ENCODE measurements at regions not wholly inside any gene's neighbourhood (a gene's known extent, or its start where the extent isn't known, plus 50 kb on each side); places are given as distances from the start of the nearest gene placed in this dataset.
A peak's percentile ranks its signal among the peaks of the same experiment; 100 is the strongest.
"Not testable (repeated sequence)": the region's sequence is repeated elsewhere in the genome, so short reads cannot be mapped to it uniquely, and the experiment has no call there.

DNA sequence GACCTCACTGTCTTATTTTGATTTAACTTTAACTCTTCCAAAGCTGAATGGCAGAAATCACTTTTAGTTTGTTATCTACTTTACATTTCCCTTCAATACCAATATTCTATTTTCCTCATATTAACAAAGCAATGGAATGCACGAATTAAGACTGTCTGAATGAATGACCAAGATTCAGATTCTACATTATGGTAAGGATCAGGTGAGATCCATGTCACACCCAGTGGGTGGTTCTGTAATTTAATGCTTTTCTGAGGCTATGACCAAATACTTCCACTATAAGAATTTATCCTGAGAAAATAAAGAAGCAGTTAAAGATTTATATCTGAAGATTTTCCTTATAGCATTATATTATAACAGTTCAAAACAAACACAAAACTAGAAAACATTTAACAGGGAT lies 90.2 kb upstream of the NUPR2 start:
- no peak for DNase-seq

DNA sequence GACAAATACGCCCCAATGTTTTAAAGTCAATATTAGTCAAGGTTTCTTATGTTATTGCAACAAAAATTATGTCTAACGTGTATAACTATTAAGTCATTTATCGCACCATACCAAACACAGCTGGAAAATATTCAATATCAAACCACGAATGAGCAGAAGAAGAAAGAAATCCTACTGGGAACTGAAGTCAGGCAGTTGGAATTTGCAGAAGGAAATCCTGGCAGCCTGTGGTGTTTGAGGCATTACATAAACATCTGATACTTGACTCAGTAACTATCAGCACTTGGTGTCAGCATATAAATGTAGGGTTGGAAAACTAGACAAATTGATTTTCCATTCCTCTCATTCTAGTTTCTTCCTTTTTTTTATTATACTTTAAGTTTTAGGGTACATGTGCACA lies 83.4 kb upstream of the NUPR2 start:
- no peak for DNase-seq

DNA sequence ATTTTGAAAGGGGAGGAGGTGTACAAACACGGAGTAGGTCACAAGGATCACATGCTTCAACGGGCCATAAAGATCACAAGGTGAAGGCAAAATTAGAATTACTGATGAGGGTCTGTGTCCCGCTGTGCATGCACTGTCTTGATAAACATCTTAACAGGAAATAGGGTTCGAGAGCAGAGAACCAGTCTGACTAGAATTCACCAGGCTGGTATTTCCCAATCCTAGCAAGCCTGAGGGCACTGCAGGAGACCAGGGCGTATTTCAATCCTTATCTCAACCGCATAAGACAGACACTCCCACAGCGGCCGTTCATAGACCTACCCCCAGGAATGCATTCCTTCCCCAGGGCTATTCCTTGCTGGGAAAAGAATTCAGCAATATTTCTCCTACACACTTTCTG lies 80.0 kb upstream of the NUPR2 start:
- not testable (repeated sequence) for DNase-seq

DNA sequence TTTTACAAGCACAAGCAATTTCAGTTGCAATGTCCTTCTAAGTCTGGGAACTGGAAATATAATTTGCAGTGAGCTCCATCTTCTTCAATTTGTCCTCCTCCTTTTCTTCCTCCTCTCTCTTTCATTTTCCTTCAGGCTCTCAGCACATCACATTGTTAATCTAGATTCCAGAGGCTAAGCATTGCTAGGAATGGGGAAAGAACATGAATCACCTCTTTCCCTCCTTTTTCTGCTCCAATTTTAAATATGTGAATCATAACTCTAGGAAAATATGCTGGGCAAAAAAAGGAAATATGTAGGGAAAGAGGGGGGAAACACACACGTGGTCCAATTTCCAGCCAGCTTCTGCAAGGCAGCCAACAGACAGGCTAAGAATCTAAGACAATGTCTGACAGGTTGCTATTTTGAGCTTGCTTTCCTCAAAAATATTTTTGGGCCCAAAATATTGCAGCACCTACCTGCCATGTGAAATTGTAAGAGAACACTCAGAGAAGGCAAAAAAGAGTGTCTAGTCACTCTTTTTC lies 72.7 kb upstream of the NUPR2 start:
- no peak for DNase-seq

DNA sequence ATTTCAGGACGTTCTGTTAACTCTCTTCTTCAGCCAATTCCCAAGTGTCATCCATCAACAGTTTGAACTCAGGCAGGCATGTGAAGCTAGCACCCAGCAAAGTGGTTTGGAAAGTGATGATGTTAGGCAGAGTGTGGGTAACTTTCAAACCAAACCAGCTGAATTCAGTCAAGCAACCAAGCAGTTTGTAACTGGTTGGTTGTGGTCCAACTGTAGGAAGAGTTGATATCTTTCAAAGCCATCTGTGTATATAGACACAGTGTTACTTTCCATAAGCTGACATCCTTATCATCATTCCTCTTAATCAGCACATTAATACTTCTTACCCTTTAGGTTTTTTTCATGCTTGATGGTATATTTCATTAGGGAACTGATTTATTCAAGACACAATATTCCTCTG lies 72.2 kb upstream of the NUPR2 start:
- DNase-seq: no peak

DNA sequence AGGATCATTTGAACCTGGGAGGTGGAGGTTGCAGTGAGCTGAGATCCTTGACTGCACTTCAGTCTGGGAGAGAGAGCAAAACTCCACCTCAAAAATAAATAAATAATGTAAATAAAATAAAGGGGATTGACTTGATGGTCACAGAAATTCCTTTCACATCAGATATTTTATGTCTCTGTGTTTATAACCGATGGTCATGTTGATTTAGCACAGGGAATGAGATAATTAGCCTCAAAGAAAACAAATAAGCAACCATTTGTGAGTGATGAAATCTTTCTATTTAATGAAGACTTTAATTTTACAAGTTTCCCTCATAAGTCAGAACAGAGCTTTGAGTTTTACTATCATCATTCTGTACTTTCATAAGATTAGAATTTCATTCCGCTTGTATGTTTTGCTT lies 64.8 kb upstream of the NUPR2 start:
- DNase-seq: no peak

DNA sequence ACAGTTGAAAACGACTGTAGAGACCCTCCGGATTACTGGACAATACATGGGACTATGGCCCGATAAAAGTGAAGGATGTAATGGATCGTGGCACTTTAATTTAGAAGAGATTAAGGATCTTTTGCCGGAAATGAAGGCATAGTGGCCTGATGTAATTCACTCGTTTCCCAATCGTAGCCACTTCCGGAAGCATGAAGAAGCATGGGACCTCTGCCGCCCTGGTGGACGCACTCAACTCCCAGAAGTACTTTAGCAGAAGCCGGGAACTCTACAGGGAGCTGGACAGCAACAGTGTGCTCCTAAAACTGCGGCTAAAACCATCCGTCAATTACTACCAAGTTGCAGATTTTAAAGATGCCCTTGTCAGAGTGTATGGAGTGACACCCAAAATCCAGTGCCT lies 59.6 kb upstream of the NUPR2 start:
- DNase-seq: peak; percentile 87

DNA sequence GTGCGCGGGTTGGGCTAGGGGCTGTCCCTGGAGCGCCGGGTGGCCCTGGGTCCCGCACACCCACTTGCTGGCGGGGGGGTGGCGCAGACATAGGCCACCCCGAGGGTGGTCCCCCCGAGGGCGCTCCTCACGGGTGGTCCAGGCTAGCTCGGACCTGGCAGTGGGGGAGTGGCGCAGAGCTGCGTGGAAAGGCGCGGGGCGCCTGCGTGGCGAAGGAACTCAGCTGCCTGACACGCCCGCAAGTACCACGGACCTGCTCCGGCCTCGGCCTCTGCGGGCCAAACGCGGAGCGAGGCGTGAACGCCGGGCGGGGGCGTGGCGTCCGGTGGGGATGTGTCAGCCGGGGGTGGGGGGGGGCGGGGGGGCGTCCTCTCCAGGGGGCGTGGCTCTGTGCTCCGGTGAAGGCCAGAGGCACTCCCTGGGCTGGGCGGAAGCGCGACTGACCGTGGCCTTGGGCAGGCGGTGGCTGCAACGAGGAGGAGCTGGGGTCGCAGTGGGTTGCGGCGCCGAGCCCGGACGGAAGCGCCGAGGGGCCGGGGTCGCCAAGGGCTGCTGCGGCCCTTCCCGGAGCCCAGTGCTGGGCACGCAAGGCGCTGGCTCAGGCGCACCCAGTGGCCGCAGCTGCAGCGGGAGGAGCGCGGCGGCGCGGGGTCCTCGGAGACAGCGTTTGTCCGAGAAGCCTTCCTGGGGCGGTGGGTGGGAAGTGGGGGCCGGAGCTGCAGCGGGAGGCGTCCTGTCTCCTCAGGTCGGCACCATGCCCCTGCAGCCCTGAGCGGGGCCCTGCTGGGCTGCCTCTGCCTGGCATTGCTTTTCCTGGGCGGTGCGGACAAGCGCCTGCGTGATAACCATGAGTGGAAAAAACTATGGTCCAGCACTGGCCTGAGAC lies 58.9 kb upstream of the NUPR2 start:
- peak; percentile 87 for DNase-seq

DNA sequence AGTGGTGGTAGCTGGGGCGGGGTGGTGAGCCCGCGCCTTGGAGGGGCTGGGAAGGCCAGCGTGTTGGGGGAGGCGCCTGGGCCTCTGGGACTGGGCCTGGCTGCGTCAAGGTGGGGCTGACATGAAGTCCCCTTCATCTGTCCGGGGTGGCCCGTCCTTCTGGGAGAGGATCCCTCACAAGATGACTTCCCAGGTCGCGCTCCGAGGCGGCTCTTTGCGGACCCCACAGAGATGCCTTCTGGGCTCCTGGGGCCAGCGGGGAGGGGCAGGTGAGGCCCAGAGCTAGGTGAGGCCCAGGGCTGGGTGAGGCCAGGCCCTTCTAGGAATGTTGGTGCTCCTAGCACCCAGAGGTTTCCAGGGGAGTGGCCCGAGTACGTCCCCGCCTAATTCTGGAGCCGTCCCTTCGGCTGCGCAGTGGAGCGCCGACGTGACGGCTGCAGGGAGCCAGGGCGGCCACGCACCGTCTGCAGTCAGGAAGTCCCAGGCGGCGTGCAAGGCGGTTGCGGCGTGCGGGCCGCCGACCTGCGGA lies 58.2 kb upstream of the NUPR2 start:
- DNase-seq: no peak
